GDM1 (cell line): ENCODE measurements at regions not wholly inside any gene's neighbourhood (a gene's known extent, or its start where the extent isn't known, plus 50 kb on each side); places are given as distances from the start of the nearest gene placed in this dataset.

Experiments
- DNase-seq: peaks from one replicate; lab custom pipeline; 2025; lab: John Stamatoyannopoulos, UW

DNA sequence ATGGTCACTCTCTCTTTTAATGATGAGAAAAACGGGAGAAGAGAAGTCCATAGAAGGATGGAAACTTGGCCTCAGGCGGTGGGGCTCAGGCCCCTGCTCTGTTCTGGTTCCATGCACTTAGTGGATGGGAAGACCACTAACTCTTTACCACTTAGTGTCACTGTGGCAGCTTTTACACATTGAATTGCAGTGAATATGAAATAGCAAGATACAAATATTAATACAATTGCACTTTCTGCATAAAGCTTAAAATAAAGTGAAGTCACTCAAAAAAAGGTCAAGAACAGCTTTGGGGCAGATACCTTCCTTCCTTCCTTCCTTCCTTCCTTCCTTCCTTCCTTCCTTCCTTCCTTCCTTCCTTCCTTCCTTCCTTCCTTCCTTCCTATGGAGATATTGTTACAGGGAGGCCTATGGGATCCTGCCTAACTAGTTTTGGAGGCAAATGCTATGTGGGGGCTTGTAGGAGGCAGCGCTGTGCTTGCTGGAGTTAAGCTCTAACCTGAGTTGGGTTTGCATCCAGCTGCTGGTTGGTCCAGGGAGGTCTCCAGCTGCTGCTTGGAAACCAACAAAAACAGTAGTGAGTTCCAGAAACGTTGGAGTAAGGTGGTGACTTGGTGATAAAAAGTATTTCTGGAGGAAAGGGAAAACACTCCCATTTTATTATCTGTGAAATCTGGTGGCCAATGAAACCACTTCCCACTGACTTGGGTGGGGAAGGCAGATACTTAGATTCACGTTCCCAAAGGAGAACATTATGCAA, 62.3 kb upstream of the NKX2-2 start:
- DNase-seq = no peak

DNA sequence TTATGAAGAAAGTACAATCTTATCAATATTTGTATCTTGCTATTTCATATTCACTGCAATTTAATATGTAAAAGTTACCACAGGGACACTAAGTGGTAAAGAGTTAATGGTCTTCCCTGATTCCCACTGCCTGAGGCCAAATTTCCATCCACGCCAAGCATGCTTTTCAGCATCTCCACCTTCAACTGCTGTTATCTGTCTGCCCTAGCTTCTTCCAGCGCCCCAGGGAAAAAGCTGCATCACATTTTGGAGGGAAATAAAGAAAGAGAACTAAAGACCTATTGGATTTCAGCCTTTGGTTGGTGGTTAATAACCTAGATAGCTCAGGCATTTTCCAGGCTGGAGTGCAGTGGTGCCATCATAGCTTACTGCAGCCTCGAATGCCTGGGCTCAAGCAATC, 61.3 kb upstream of the NKX2-2 start:
- no peak for DNase-seq

DNA sequence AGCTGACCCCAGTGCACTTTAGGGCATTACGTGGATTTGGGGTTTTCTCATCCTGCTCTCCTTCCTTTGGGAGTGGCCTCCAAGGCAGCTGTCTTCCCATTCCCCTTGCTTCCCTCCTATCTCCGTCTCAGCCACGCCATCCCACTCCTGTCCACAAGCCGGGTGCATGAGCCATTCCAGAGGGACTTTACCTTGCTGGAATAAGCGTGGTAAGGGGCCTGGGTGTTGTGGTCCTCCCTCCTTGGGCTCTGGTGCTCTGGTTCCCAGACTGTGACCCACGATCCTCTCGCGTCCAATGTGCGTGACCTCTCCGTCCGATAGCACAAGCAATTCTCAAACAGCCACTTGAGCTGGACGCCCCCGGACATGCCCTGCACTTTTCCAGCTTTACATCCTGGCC, 60.6 kb upstream of the NKX2-2 start:
- DNase-seq = no peak

DNA sequence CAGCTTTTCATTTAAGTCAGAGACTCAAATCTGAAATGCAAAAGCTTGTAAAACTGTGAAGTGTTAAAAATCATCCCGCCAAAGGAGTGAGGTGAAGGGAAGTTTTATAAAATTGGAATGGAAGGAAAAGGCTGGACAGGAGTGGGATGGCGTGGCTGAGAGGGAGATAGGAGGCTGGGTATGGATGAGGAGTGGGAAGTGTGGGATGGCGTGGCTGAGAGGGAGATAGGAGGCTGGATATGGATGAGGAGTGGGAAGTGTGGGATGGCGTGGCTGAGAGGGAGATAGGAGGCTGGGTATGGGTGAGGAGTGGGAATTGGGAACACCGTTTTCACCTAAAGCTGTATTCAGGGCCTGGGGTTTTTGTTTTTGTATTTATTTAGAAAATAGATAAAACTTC, 59.4 kb upstream of the NKX2-2 start:
- DNase-seq = no peak

DNA sequence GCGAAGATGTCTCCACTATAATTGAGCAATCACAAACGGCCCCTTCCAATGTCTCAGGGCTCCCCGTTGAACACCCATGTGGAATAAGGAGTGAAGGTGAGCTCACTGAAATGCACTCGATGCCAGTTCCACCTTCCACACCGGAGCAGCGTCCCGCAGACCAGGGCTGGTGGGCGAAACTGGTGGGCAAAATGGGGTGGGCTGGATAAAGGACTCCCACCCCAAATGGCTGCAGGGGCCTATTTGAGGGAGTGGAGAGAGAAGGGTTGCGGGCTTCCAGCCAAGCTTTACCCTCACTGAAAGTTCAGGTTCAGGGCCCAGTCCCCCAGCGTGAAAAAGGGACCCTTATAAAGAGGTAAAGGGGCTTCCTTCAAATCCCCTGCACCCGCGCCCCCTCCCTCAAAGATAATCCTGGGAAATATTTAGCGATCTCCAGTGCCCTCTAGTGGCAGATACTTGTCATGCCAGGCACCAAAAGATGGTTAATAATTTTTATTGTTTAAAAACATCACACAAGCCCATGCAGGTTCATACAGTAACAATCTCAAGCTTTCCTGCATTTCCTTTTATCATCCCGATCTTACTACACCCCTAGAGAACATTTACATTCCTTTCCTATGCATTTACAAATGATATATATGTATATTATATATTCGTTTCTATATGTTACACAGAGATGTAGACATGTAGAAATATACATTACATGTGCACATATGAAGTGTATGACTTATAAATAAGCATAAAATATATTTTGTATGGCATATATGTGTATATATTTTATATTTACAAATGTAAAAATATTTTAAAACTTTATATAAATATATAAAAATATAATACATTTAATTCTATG, 58.2 kb upstream of the NKX2-2 start:
- DNase-seq = no peak

DNA sequence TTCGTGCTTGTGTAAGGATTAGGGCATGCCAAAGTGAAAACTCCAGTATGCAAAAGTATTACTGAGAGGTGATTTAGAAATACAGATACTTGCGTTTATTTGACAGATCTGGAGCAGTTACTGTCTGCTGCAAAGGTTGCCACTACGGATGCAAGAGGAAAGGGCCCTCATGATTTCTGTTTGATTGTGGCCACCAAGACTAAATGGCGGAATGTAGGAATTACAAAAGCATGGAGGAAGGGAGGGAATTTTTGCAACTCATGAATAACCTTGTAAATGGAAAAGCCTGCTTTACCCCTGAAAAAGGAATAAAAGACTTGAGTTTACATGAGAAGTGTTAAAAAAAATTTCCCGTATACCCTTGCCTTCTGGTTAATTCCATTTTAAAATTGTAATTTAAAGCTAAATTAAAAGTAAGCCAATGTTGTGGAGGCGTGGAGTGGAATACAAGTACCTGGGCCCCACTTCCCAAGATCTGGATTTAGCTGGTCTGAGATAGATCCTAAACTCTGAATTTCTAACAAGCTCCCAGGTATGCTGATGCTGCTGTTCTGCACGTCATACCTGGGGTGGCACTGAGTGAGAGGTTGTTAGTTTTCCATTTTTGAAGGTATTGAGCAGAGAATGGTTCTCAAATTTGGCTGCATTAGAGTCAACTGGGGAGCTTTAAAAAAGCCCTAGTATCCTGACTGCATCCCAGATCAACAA, 56.6 kb upstream of the NKX2-2 start:
- no peak for DNase-seq

GRCh38 chr20:21569586-21569985, 55.7 kb upstream of the NKX2-2 start:
- no peak for DNase-seq

DNA sequence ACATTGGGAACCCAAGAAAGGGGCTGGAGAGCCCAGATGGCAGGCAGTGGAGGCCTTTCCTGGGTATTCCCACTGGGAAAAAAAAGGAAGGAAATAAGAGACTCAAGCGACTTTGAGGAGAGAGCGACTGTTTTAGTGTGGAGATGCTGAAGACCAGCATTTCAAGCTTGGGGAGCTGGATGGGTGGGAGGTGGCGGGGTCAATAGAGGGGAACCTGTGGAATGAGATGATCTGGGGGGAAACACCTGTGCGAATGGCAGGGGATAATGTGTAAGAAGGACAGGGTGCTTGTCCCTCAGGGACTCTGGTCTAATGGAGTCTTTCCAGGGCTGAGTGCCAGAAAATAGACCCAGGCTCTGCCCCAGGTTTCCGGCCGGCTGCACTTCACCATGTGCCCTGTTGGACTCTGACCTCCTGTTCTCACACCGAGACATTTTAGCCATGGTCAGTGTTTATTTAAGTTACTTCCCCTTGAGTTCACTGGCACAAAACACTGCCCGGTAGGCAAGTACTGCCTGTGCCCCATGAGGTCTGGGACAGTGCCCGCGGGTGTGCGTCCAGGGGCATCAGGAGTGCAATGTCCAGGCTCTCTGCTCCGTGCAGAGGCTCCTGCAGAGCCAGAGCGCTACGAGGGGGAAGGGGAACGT, 50.4 kb upstream of the NKX2-2 start:
- DNase-seq = no peak
